Thyroid gland (tissue), 4 donors: ENCODE measurements at regions not wholly inside any gene's neighbourhood (a gene's known extent, or its start where the extent isn't known, plus 50 kb on each side); places are given as distances from the start of the nearest gene placed in this dataset.

Experiments used
- CTCF ChIP-seq, 6 experiments: fragments of 200-600 bp in 3 of 6; fragments of 450-650 bp in 3 of 6; sonication (generic) in 3 of 6; IDR thresholded peaks; one replicate each; pipeline ENCODE4 v1.5.1; 2016 to 2019; ENCODE audit warnings: antibody characterized with exemption in 6 of 6, mild to moderate bottlenecking in 2 of 6, inconsistent platforms in 1 of 6, moderate library complexity in 1 of 6
- POLR2A ChIP-seq, 2 donors: fragments of 450-650 bp; IDR thresholded peaks; one replicate each; pipeline ENCODE4 v1.6.1; 2017; ENCODE audit warnings: antibody characterized with exemption in 2 of 2, mild to moderate bottlenecking in 2 of 2, moderate library complexity in 1 of 2

- no peak for TF ChIP-seq CTCF (IDR thresholded peaks at IDR 0.05)
- no peak for TF ChIP-seq POLR2A (IDR thresholded peaks at IDR 0.05)
These were observed 122.3 kb upstream of the CCDC112 start for GRCh38 chr5:115418788-115419187.
